Liver (tissue), 8 donors: ENCODE measurements at regions not wholly inside any gene's neighbourhood (a gene's known extent, or its start where the extent isn't known, plus 50 kb on each side); places are given as distances from the start of the nearest gene placed in this dataset.

Experiments
- DNase-seq: peaks from one replicate; pipeline ENCODE4 v3.0.0-alpha.2; 2017; ENCODE audit warnings: low spot score
- H3K27ac ChIP-seq, 2 donors: one replicate each; pipeline ENCODE4 v1.7.0; 2013; ENCODE audit warnings: inconsistent platforms in 2 of 2, low read length in 2 of 2, control low read depth in 1 of 2, low read depth in 1 of 2, mild to moderate bottlenecking in 1 of 2
- H3K27me3 ChIP-seq, 4 donors: one replicate each; pipeline versions ENCODE4 v1.6.1 to v1.7.0; 2013; ENCODE audit warnings: low read length in 3 of 4, inconsistent platforms in 1 of 4, mild to moderate bottlenecking in 1 of 4, moderate library complexity in 1 of 4; ENCODE audit not compliant: control insufficient read depth in 4 of 4, insufficient read depth in 4 of 4
- H3K36me3 ChIP-seq, 4 donors: one replicate each; pipeline versions ENCODE4 v1.6.1 to v1.7.0; 2013; ENCODE audit warnings: low read length in 3 of 4, mild to moderate bottlenecking in 3 of 4, low read depth in 1 of 4, moderate library complexity in 1 of 4; ENCODE audit not compliant: control insufficient read depth in 4 of 4, insufficient read depth in 3 of 4
- H3K4me1 ChIP-seq, 4 donors: one replicate each; pipeline versions ENCODE4 v1.6.1 to v1.7.0; 2013; ENCODE audit warnings: low read length in 3 of 4, mild to moderate bottlenecking in 3 of 4, moderate library complexity in 1 of 4; ENCODE audit not compliant: control insufficient read depth in 4 of 4, insufficient read depth in 4 of 4
- H3K4me3 ChIP-seq, 3 donors: one replicate each; pipeline versions ENCODE4 v1.6.1 to v1.7.0; 2013; ENCODE audit warnings: low read length in 3 of 3, control low read depth in 1 of 3, low read depth in 1 of 3, mild to moderate bottlenecking in 1 of 3
- H3K9ac ChIP-seq, 2 donors: one replicate each; pipeline ENCODE4 v1.7.0; 2013; ENCODE audit warnings: low read length in 2 of 2, mild to moderate bottlenecking in 2 of 2, moderate library complexity in 2 of 2, control low read depth in 1 of 2, low read depth in 1 of 2
- H3K9me3 ChIP-seq, 4 donors: one replicate each; pipeline versions ENCODE4 v1.6.1 to v1.7.0; 2013; ENCODE audit warnings: low read length in 3 of 4; ENCODE audit not compliant: control insufficient read depth in 4 of 4
- EGR1 ChIP-seq, 2 donors: IDR thresholded peaks; 2 replicates each; pipeline ENCODE4 v1.6.1; 2016 to 2018; ENCODE audit warnings: antibody characterized with exemption in 2 of 2, low read depth in 2 of 2
- FOXA1 ChIP-seq: IDR thresholded peaks from 2 replicates; pipeline ENCODE4 v1.6.1; 2016; ENCODE audit warnings: antibody characterized with exemption
- FOXA2 ChIP-seq: IDR thresholded peaks from 2 replicates; pipeline ENCODE4 v1.6.1; 2016; ENCODE audit warnings: antibody characterized with exemption
- GABPA ChIP-seq, 2 donors: IDR thresholded peaks in 1 of 2; conservative IDR thresholded peaks in 1 of 2; 2 replicates each; pipeline ENCODE4 v1.6.1; 2016; ENCODE audit warnings: antibody characterized with exemption in 2 of 2, mild to moderate bottlenecking in 1 of 2, moderate library complexity in 1 of 2
- HNF4A ChIP-seq, 2 donors: conservative IDR thresholded peaks; 2 replicates each; pipeline ENCODE4 v1.6.1; 2016; ENCODE audit warnings: antibody characterized with exemption in 2 of 2, mild to moderate bottlenecking in 2 of 2
- HNF4G ChIP-seq: IDR thresholded peaks from 2 replicates; pipeline ENCODE4 v1.6.1; 2016; ENCODE audit warnings: antibody characterized with exemption
- JUND ChIP-seq, 2 donors: IDR thresholded peaks; 2 replicates each; pipeline ENCODE4 v1.6.1; 2016; ENCODE audit warnings: antibody characterized with exemption in 2 of 2
- NR2F2 ChIP-seq: IDR thresholded peaks from 2 replicates; pipeline ENCODE4 v1.6.1; 2016; ENCODE audit warnings: antibody characterized with exemption
- RAD21 ChIP-seq, 2 donors: IDR thresholded peaks; 2 replicates each; pipeline ENCODE4 v1.6.1; 2016; ENCODE audit warnings: antibody characterized with exemption in 2 of 2, mild to moderate bottlenecking in 2 of 2
- RXRA ChIP-seq, 2 donors: IDR thresholded peaks; 2 replicates each; pipeline ENCODE4 v1.6.1; 2017 to 2018; ENCODE audit warnings: antibody characterized with exemption in 2 of 2, mild to moderate bottlenecking in 1 of 2
- SP1 ChIP-seq: IDR thresholded peaks from 2 replicates; pipeline ENCODE4 v1.6.1; 2018; ENCODE audit warnings: antibody characterized with exemption, mild to moderate bottlenecking
- TAF1 ChIP-seq: conservative IDR thresholded peaks from 2 replicates; pipeline ENCODE4 v1.6.1; 2016; ENCODE audit warnings: antibody characterized with exemption, mild to moderate bottlenecking
- YY1 ChIP-seq: IDR thresholded peaks from 2 replicates; pipeline ENCODE4 v1.6.1; 2016; ENCODE audit warnings: antibody characterized with exemption, mild to moderate bottlenecking
- WGBS: extraction: QIAGEN DNeasy Blood & Tissue Kit; methylation state at CpG from one replicate; pipeline ENCODE4 v1.1.7; 2013; 5-methylcytosine and 5-hydroxymethylcytosine counted together
- TF ChIP-seq, protein P1 (sequence below): IDR thresholded peaks from 2 replicates; pipeline ENCODE4 v1.6.1; 2016; ENCODE audit warnings: antibody characterized with exemption, mild to moderate bottlenecking
- TF ChIP-seq, protein P2 (sequence below): fragments of 150-350 bp; IDR thresholded peaks from 2 replicates; pipeline ENCODE4 v1.5.1; 2017; ENCODE audit warnings: improper control_type of control experiment, low read depth, low read length; ENCODE audit not compliant: missing input control
- TF ChIP-seq, protein P3 (sequence below): IDR thresholded peaks from 2 replicates; pipeline ENCODE4 v1.6.1; 2016; ENCODE audit warnings: antibody characterized with exemption
- TF ChIP-seq, protein P4 (sequence below): IDR thresholded peaks from 2 replicates; pipeline ENCODE4 v1.6.1; 2016; ENCODE audit warnings: antibody characterized with exemption
- TF ChIP-seq, protein P5 (sequence below): IDR thresholded peaks from 2 replicates; pipeline ENCODE4 v1.6.1; 2016; ENCODE audit warnings: antibody characterized with exemption
- donor health status: healthy.
- donor health status: healthy.
- donor health status: healthy.
- donor health status: healthy.
- donor health status: healthy.

DNA sequence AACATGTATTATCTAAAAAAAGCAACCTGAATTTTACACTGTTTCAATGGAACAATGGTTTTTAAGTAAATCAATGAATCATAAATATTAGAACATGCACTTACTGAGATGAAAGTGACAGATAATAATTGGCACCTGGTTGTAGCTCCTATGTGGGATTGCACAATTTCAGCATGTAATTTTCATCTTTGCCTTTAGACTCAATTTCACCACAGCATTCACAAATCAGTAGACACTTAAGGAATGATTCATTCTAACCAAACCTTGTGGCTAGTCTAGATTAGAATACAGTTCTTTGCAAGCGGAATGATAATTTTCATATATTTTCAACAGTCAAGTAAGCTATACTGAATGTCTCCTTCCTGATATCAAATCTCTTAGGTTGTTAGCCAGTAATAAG lies 853.4 kb downstream of the KCNT2 start:
- no peak overlapping the region for H3K4me3 ChIP-seq
- H3K9ac ChIP-seq = no peak overlapping the region
- no peaks in the 10 kb centered on the region for H3K9me3 ChIP-seq
- H3K36me3 ChIP-seq = no peaks in the 10 kb centered on the region
- H3K27ac ChIP-seq = no peak overlapping the region
- DNase-seq = no peak
- WGBS = 89% methylated on average over 1 of the region's 1 CpG
- no peaks in the 10 kb centered on the region for H3K4me1 ChIP-seq
- no peaks in the 10 kb centered on the region for H3K27me3 ChIP-seq
- TF ChIP-seq GABPA (IDR thresholded peaks at IDR 0.05 in 1 of 2, conservative IDR thresholded peaks at IDR 0.05 in 1 of 2) (no peak), RAD21 (IDR thresholded peaks at IDR 0.05) (no peak), EGR1 (IDR thresholded peaks at IDR 0.05; ENCODE audit: low read depth in 2 of 2) (no peak), SP1 (no peak), HNF4G (no peak), TAF1 (no peak), RXRA (IDR thresholded peaks at IDR 0.05) (no peak), JUND (IDR thresholded peaks at IDR 0.05) (no peak), FOXA2 (no peak), HNF4A (conservative IDR thresholded peaks at IDR 0.05) (no peak), YY1 (no peak), FOXA1 (no peak), NR2F2 (no peak)
- TF ChIP-seq, protein P1, sequence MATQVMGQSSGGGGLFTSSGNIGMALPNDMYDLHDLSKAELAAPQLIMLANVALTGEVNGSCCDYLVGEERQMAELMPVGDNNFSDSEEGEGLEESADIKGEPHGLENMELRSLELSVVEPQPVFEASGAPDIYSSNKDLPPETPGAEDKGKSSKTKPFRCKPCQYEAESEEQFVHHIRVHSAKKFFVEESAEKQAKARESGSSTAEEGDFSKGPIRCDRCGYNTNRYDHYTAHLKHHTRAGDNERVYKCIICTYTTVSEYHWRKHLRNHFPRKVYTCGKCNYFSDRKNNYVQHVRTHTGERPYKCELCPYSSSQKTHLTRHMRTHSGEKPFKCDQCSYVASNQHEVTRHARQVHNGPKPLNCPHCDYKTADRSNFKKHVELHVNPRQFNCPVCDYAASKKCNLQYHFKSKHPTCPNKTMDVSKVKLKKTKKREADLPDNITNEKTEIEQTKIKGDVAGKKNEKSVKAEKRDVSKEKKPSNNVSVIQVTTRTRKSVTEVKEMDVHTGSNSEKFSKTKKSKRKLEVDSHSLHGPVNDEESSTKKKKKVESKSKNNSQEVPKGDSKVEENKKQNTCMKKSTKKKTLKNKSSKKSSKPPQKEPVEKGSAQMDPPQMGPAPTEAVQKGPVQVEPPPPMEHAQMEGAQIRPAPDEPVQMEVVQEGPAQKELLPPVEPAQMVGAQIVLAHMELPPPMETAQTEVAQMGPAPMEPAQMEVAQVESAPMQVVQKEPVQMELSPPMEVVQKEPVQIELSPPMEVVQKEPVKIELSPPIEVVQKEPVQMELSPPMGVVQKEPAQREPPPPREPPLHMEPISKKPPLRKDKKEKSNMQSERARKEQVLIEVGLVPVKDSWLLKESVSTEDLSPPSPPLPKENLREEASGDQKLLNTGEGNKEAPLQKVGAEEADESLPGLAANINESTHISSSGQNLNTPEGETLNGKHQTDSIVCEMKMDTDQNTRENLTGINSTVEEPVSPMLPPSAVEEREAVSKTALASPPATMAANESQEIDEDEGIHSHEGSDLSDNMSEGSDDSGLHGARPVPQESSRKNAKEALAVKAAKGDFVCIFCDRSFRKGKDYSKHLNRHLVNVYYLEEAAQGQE = no peak
- TF ChIP-seq, protein P2, sequence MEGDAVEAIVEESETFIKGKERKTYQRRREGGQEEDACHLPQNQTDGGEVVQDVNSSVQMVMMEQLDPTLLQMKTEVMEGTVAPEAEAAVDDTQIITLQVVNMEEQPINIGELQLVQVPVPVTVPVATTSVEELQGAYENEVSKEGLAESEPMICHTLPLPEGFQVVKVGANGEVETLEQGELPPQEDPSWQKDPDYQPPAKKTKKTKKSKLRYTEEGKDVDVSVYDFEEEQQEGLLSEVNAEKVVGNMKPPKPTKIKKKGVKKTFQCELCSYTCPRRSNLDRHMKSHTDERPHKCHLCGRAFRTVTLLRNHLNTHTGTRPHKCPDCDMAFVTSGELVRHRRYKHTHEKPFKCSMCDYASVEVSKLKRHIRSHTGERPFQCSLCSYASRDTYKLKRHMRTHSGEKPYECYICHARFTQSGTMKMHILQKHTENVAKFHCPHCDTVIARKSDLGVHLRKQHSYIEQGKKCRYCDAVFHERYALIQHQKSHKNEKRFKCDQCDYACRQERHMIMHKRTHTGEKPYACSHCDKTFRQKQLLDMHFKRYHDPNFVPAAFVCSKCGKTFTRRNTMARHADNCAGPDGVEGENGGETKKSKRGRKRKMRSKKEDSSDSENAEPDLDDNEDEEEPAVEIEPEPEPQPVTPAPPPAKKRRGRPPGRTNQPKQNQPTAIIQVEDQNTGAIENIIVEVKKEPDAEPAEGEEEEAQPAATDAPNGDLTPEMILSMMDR = no peak
- TF ChIP-seq, protein P3, sequence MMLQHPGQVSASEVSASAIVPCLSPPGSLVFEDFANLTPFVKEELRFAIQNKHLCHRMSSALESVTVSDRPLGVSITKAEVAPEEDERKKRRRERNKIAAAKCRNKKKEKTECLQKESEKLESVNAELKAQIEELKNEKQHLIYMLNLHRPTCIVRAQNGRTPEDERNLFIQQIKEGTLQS = no peak
- TF ChIP-seq, protein P4, sequence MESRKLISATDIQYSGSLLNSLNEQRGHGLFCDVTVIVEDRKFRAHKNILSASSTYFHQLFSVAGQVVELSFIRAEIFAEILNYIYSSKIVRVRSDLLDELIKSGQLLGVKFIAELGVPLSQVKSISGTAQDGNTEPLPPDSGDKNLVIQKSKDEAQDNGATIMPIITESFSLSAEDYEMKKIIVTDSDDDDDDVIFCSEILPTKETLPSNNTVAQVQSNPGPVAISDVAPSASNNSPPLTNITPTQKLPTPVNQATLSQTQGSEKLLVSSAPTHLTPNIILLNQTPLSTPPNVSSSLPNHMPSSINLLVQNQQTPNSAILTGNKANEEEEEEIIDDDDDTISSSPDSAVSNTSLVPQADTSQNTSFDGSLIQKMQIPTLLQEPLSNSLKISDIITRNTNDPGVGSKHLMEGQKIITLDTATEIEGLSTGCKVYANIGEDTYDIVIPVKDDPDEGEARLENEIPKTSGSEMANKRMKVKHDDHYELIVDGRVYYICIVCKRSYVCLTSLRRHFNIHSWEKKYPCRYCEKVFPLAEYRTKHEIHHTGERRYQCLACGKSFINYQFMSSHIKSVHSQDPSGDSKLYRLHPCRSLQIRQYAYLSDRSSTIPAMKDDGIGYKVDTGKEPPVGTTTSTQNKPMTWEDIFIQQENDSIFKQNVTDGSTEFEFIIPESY = no peak
- TF ChIP-seq, protein P5, sequence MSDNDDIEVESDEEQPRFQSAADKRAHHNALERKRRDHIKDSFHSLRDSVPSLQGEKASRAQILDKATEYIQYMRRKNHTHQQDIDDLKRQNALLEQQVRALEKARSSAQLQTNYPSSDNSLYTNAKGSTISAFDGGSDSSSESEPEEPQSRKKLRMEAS = no peak
